ENCODE measurements at regions not wholly inside any gene's neighbourhood (a gene's known extent, or its start where the extent isn't known, plus 50 kb on each side); places are given as distances from the start of the nearest gene placed in this dataset.
A peak's percentile ranks its signal among the peaks of the same experiment; 100 is the strongest.

DNA sequence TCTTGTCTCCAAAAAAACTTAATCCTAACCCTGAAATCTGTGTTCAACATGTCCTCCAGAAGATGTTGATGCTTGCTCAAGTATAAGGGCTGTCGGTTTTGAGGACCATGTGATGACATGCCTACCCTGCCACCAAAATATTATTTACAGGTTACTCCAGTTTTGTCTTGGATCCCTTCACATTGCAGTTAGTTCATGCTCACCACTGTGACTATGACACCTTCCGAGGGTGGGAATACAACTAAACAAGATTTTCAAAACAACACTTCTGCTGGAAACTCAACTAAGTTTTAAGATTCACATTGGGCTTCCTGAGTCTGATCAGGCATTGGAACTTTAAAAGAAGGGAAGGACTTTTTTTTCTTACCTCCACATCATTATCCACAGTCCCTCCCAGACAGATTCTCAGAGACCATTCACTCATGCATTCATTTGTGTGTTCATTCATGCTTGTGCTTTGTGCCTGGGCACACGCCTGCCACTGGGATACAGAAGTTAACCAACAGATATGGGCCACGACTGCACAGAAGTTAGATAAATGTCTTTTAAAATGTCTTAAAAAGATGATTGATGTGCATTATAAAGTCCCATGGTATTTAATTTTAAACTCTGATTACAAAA is 118.7 kb upstream of the GJE1 start:
- POLR2A ChIA-PET (ENCODE audit: low non-redundant PET): interaction anchor here (0.7 kb wide), 1 partner anchor 1511 kb away, joined by 3 read pairs; no protein-coding TSS in a partner anchor
- intact Hi-C loops (cut with micrococcal nuclease; ENCODE audit: unreplicated experiment): no loop called here
- Histone ChIP-seq H3K27me3 (replicated peaks; ENCODE audit: insufficient read depth, low read depth, low read length, poor library complexity) (no peaks in the 10 kb centered on the region), H3K9me3 (ENCODE audit: low read depth, low read length, poor library complexity, severe bottlenecking) (no peaks in the 10 kb centered on the region), H3K4me1 (ENCODE audit: insufficient read depth, low read length, poor library complexity, severe bottlenecking) (peaks cover 19% of the 10 kb centered on the region), H3K27ac (ENCODE audit: low read depth, low read length, poor library complexity, severe bottlenecking) (no peak overlapping the region), H3K4me3 (ENCODE audit: low read depth, low read length, poor library complexity, severe bottlenecking) (no peak overlapping the region), H3K36me3 (ENCODE audit: insufficient read depth, low read length, poor library complexity, severe bottlenecking) (no peaks in the 10 kb centered on the region)
- no peak for TF ChIP-seq EZH2 (IDR thresholded peaks at IDR 0.05; ENCODE audit: borderline replicate concordance, low read depth, low read length, poor library complexity, severe bottlenecking)
- TF ChIP-seq, protein P1, sequence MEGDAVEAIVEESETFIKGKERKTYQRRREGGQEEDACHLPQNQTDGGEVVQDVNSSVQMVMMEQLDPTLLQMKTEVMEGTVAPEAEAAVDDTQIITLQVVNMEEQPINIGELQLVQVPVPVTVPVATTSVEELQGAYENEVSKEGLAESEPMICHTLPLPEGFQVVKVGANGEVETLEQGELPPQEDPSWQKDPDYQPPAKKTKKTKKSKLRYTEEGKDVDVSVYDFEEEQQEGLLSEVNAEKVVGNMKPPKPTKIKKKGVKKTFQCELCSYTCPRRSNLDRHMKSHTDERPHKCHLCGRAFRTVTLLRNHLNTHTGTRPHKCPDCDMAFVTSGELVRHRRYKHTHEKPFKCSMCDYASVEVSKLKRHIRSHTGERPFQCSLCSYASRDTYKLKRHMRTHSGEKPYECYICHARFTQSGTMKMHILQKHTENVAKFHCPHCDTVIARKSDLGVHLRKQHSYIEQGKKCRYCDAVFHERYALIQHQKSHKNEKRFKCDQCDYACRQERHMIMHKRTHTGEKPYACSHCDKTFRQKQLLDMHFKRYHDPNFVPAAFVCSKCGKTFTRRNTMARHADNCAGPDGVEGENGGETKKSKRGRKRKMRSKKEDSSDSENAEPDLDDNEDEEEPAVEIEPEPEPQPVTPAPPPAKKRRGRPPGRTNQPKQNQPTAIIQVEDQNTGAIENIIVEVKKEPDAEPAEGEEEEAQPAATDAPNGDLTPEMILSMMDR (conservative IDR thresholded peaks at IDR 0.05; ENCODE audit: low read depth, low read length): no peak
- BruUV-seq (replicated peaks): no TSS peak
- DNase-seq (ENCODE audit: low spot score): peak; percentile 31
- CTCF ChIA-PET: no interaction called here

DNA sequence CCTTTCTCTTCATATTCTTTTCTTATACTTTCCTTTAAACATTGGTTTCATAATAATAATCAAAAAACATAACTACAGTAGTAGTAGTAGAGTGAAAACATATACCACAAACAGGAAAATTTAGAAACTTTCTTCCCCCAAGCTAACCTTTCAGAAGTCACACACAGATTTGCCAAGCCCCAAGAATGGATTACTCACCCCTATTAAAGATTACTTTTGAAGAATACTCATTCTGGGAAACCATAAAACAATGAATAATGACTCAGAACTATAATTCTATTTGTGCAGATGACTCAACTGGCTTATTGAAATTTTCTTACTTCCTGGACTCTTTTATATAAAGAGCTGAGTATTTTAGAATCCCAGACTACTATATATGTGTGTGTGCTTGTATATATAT is 119.4 kb upstream of the GJE1 start:
- TF ChIP-seq, protein P1 (conservative IDR thresholded peaks at IDR 0.05; ENCODE audit: low read depth, low read length): no peak
- no peak for TF ChIP-seq EZH2 (IDR thresholded peaks at IDR 0.05; ENCODE audit: borderline replicate concordance, low read depth, low read length, poor library complexity, severe bottlenecking)
- intact Hi-C loops (cut with micrococcal nuclease; ENCODE audit: unreplicated experiment): no loop called here
- H3K27me3 ChIP-seq (replicated peaks; ENCODE audit: insufficient read depth, low read depth, low read length, poor library complexity): no peaks in the 10 kb centered on the region
- peak; percentile 80 for DNase-seq (ENCODE audit: low spot score)
- H3K4me1 ChIP-seq (ENCODE audit: insufficient read depth, low read length, poor library complexity, severe bottlenecking): peaks cover 19% of the 10 kb centered on the region
- H3K9me3 ChIP-seq (ENCODE audit: low read depth, low read length, poor library complexity, severe bottlenecking): no peaks in the 10 kb centered on the region
- ChIA-PET CTCF (no interaction called here), POLR2A (ENCODE audit: low non-redundant PET) (interaction anchor here (0.7 kb wide), 1 partner anchor 1512 kb away, joined by 3 read pairs; no protein-coding TSS in a partner anchor)
- no peaks in the 10 kb centered on the region for H3K36me3 ChIP-seq (ENCODE audit: insufficient read depth, low read length, poor library complexity, severe bottlenecking)
- no peak overlapping the region for H3K27ac ChIP-seq (ENCODE audit: low read depth, low read length, poor library complexity, severe bottlenecking)
- no peak overlapping the region for H3K4me3 ChIP-seq (ENCODE audit: low read depth, low read length, poor library complexity, severe bottlenecking)
- no TSS peak for BruUV-seq (replicated peaks)

DNA sequence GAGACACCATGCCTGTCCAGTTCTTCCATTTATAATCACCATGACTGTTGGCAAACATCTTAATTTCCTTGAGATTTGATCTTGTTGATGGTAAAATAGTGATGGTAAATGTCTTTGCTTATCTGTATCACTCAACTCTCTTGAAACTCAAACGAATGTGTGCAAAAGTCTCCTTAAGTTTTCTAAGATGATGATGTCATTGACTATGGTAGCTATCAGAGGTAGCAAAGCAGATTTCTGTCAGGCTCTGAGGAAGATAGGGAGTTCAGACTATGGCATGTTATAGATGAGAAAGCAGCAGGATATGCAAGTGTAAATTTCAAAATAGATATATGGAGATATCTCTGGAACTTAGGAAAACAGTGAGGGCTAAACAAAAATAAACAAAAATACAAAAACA is 121.0 kb upstream of the GJE1 start:
- peaks cover 19% of the 10 kb centered on the region for H3K4me1 ChIP-seq (ENCODE audit: insufficient read depth, low read length, poor library complexity, severe bottlenecking)
- no TSS peak for BruUV-seq (replicated peaks)
- no peak overlapping the region for H3K4me3 ChIP-seq (ENCODE audit: low read depth, low read length, poor library complexity, severe bottlenecking)
- H3K27ac ChIP-seq (ENCODE audit: low read depth, low read length, poor library complexity, severe bottlenecking): no peak overlapping the region
- POLR2A ChIA-PET (ENCODE audit: low non-redundant PET): no interaction called here
- H3K27me3 ChIP-seq (replicated peaks; ENCODE audit: insufficient read depth, low read depth, low read length, poor library complexity): no peaks in the 10 kb centered on the region
- no peak for DNase-seq (ENCODE audit: low spot score)
- CTCF ChIA-PET: no interaction called here
- no peaks in the 10 kb centered on the region for H3K9me3 ChIP-seq (ENCODE audit: low read depth, low read length, poor library complexity, severe bottlenecking)
- intact Hi-C loops (cut with micrococcal nuclease; ENCODE audit: unreplicated experiment): no loop called here
- TF ChIP-seq, protein P1 (conservative IDR thresholded peaks at IDR 0.05; ENCODE audit: low read depth, low read length): no peak
- TF ChIP-seq EZH2 (IDR thresholded peaks at IDR 0.05; ENCODE audit: borderline replicate concordance, low read depth, low read length, poor library complexity, severe bottlenecking): no peak
- no peaks in the 10 kb centered on the region for H3K36me3 ChIP-seq (ENCODE audit: insufficient read depth, low read length, poor library complexity, severe bottlenecking)

Measured in A673 (cell line).